ENCODE measurements at regions not wholly inside any gene's neighbourhood (a gene's known extent, or its start where the extent isn't known, plus 50 kb on each side); places are given as distances from the start of the nearest gene placed in this dataset.

GRCh38 chr20:55937283-55937682 lies 68.0 kb downstream of the CBLN4 start:
- no TSS peak for BruUV-seq (replicated peaks)

DNA sequence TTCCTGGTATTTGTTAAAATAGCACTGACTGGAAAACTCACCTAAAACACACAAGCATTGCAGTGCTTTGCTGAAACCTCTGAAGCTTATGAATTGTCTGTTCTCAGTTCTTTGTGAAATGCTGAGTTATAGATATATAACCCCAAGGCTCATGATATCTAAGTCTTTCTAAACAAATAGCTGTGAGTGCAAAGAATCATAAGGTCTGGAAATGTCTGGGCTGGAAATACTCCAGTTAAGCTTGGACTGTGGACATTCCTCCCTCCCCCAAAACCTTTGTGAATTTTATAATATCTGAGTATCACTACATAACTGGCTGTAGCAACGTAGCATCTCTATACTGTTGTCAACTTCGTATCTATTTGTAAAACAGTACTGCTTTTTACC lies 69.1 kb downstream of the CBLN4 start:
- H3K36me3 Mint-ChIP-seq (ENCODE audit: insufficient read depth, unreplicated experiment): no peaks in the 10 kb centered on the region
- no peaks in the 10 kb centered on the region for H3K9me3 ChIP-seq
- H3K4me1 Mint-ChIP-seq (ENCODE audit: low read depth, unreplicated experiment): no peaks in the 10 kb centered on the region
- no peak for TF ChIP-seq CTCF (IDR thresholded peaks at IDR 0.05; ENCODE audit: insufficient read depth in 1 of 2, low read depth in 1 of 2, low read length in 1 of 2, severe bottlenecking in 1 of 2, unreplicated experiment in 1 of 2)
- H3K4me3 ChIP-seq (ENCODE audit: low read depth, low read length): no peak overlapping the region
- H3K27me3 ChIP-seq (replicated peaks; ENCODE audit: control insufficient read depth, insufficient read depth, low read length): no peaks in the 10 kb centered on the region
- no TSS peak for BruUV-seq (replicated peaks)
- ChIA-PET POLR2A (no interaction called here), CTCF (no interaction called here)
- peaks cover 21% of the 10 kb centered on the region for H3K9me3 Mint-ChIP-seq (ENCODE audit: unreplicated experiment)
- H3K4me1 ChIP-seq: no peaks in the 10 kb centered on the region
- intact Hi-C loops (cut with micrococcal nuclease; ENCODE audit: unreplicated experiment): no loop called here
- no peaks in the 10 kb centered on the region for H3K36me3 ChIP-seq (ENCODE audit: control insufficient read depth, insufficient read depth, low read length)
- no peak overlapping the region for H3K27ac Mint-ChIP-seq (ENCODE audit: unreplicated experiment)
- no peak overlapping the region for H3K4me3 Mint-ChIP-seq (ENCODE audit: unreplicated experiment)
- DNase-seq: no peak
- peaks cover 6% of the 10 kb centered on the region for H3K27me3 Mint-ChIP-seq (ENCODE audit: insufficient read depth, unreplicated experiment)

More at GRCh38 chr20:55937283-55937682, 68.0 kb downstream of the CBLN4 start:
- Mint-ChIP-seq H3K36me3 (ENCODE audit: insufficient read depth, unreplicated experiment) (no peaks in the 10 kb centered on the region), H3K4me1 (ENCODE audit: low read depth, unreplicated experiment) (no peaks in the 10 kb centered on the region), H3K9me3 (ENCODE audit: unreplicated experiment) (peaks cover 27% of the 10 kb centered on the region), H3K27ac (ENCODE audit: unreplicated experiment) (no peak overlapping the region), H3K27me3 (ENCODE audit: insufficient read depth, unreplicated experiment) (peaks cover 6% of the 10 kb centered on the region), H3K4me3 (ENCODE audit: unreplicated experiment) (no peak overlapping the region)
- Histone ChIP-seq H3K36me3 (ENCODE audit: control insufficient read depth, insufficient read depth, low read length) (no peaks in the 10 kb centered on the region), H3K27me3 (replicated peaks; ENCODE audit: control insufficient read depth, insufficient read depth, low read length) (no peaks in the 10 kb centered on the region), H3K9me3 (no peaks in the 10 kb centered on the region; the same call in 1 of the 2 replicates), H3K4me3 (ENCODE audit: low read depth, low read length) (no peak overlapping the region), H3K4me1 (no peaks in the 10 kb centered on the region)
- TF ChIP-seq CTCF (IDR thresholded peaks at IDR 0.05; ENCODE audit: insufficient read depth in 1 of 2, low read depth in 1 of 2, low read length in 1 of 2, severe bottlenecking in 1 of 2, unreplicated experiment in 1 of 2): no peak
- no peak for DNase-seq
- intact Hi-C loops (cut with micrococcal nuclease; ENCODE audit: unreplicated experiment): no loop called here
- ChIA-PET CTCF (no interaction called here), POLR2A (no interaction called here)

DNA sequence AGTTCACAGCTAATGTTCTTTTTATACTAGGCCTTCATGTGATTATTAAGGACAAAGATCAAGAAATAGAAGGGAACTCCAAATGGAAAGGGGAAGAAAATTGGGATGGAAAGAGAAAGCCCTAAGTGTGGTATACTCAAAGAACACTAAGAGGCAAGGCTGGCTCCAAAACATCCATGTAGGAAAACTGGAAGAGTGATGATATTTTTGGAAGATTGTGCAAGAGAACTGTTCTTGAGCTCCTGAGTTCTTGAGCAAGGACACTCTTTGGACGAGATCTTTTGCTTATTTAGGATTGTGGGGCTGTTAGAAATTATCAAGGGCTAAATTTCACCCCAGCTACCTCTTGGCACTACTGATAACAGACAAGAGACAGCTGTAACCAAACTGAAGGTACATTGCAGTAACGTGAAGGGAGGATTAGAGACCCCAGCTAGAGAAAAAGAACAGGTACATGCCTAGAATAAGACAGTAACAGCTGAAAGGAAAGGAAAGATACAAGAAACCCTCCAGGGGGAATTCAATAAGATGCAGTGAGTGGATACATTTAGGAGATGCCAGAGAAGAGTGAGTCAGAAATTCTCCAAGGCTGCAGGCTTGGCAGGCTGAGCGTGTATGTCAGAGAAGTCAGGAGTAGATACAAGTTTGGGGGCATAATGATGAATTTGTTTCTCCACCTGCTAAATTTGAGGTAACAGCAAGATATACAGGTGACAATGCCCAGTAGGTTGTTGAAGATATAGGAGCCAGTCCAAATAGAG lies 69.7 kb downstream of the CBLN4 start:
- H3K9me3 Mint-ChIP-seq (ENCODE audit: unreplicated experiment): peaks cover 16% of the 10 kb centered on the region
- TF ChIP-seq CTCF (IDR thresholded peaks at IDR 0.05; ENCODE audit: insufficient read depth in 1 of 2, low read depth in 1 of 2, low read length in 1 of 2, severe bottlenecking in 1 of 2, unreplicated experiment in 1 of 2): no peak
- BruUV-seq (replicated peaks): no TSS peak

More for the DNA sequence above, 69.7 kb downstream of the CBLN4 start:
- no peaks in the 10 kb centered on the region for H3K36me3 Mint-ChIP-seq (ENCODE audit: insufficient read depth, unreplicated experiment)
- peaks cover 6% of the 10 kb centered on the region for H3K27me3 Mint-ChIP-seq (ENCODE audit: insufficient read depth, unreplicated experiment)
- Histone ChIP-seq H3K36me3 (ENCODE audit: control insufficient read depth, insufficient read depth, low read length) (no peaks in the 10 kb centered on the region), H3K4me3 (ENCODE audit: low read depth, low read length) (no peak overlapping the region), H3K9me3 (no peaks in the 10 kb centered on the region), H3K4me1 (no peaks in the 10 kb centered on the region), H3K27me3 (replicated peaks; ENCODE audit: control insufficient read depth, insufficient read depth, low read length) (no peaks in the 10 kb centered on the region)
- no peaks in the 10 kb centered on the region for H3K4me1 Mint-ChIP-seq (ENCODE audit: low read depth, unreplicated experiment)
- no peak for DNase-seq
- POLR2A ChIA-PET: no interaction called here
- no peak overlapping the region for H3K27ac Mint-ChIP-seq (ENCODE audit: unreplicated experiment)
- intact Hi-C loops (cut with micrococcal nuclease; ENCODE audit: unreplicated experiment): no loop called here
- CTCF ChIA-PET: interaction anchor here (0.6 kb wide), 1 partner anchor 1352 kb away, joined by 3 read pairs; no protein-coding TSS in a partner anchor
- no peak overlapping the region for H3K4me3 Mint-ChIP-seq (ENCODE audit: unreplicated experiment)

All from Caco-2 (cell line).